HEK293T (cell line): ENCODE measurements at regions not wholly inside any gene's neighbourhood (a gene's known extent, or its start where the extent isn't known, plus 50 kb on each side); places are given as distances from the start of the nearest gene placed in this dataset.

ENCODE experiments used
- ARNT ChIP-seq: fragments of 450-650 bp; IDR thresholded peaks from 2 replicates; pipeline ENCODE4 v1.6.1; 2017; ENCODE audit warnings: mild to moderate bottlenecking
- BHLHE40 ChIP-seq: fragments of 450-650 bp; IDR thresholded peaks from 2 replicates; pipeline ENCODE4 v1.6.1; 2016; ENCODE audit warnings: mild to moderate bottlenecking, moderate library complexity, borderline replicate concordance
- ELF4 ChIP-seq: fragments of 450-650 bp; IDR thresholded peaks from 2 replicates; pipeline ENCODE4 v1.6.1; 2017; ENCODE audit warnings: antibody characterized with exemption
- FOXM1 ChIP-seq: fragments of 450-650 bp; IDR thresholded peaks from 2 replicates; pipeline ENCODE4 v1.6.1; 2017; ENCODE audit warnings: mild to moderate bottlenecking, borderline replicate concordance
- LEF1 ChIP-seq: fragments of 450-650 bp; IDR thresholded peaks from 2 replicates; pipeline ENCODE4 v1.6.1; 2017; ENCODE audit warnings: mild to moderate bottlenecking, borderline replicate concordance
- SP1 ChIP-seq: fragments of 450-650 bp; IDR thresholded peaks from 2 replicates; pipeline ENCODE4 v1.6.1; 2017
- TARDBP ChIP-seq: fragments of 450-650 bp; IDR thresholded peaks from 2 replicates; pipeline ENCODE4 v1.6.1; 2016

GRCh38 chr7:110224643-110225042 lies 866.3 kb upstream of the LRRN3 start:
- no peak for TF ChIP-seq SP1
- no peak for TF ChIP-seq ELF4
- TF ChIP-seq FOXM1: no peak
- TF ChIP-seq TARDBP: no peak
- TF ChIP-seq BHLHE40: no peak
- TF ChIP-seq ARNT: no peak
- TF ChIP-seq LEF1: no peak
